Skeletal muscle satellite cell (primary cell): ENCODE measurements at regions not wholly inside any gene's neighbourhood (a gene's known extent, or its start where the extent isn't known, plus 50 kb on each side); places are given as distances from the start of the nearest gene placed in this dataset.
"Not testable (repeated sequence)": the region's sequence is repeated elsewhere in the genome, so short reads cannot be mapped to it uniquely, and the experiment has no call there.

ENCODE experiments used
- H3K27me3 ChIP-seq: 2 replicates; pipeline ENCODE4 v1.7.0; 2013; ENCODE audit warnings: low read length; ENCODE audit not compliant: control insufficient read depth, insufficient read depth
- H3K36me3 ChIP-seq: 2 replicates; pipeline ENCODE4 v1.7.0; 2013; ENCODE audit warnings: mild to moderate bottlenecking, control low read depth, low read length; ENCODE audit not compliant: insufficient read depth
- H3K4me1 ChIP-seq: 2 replicates; pipeline ENCODE4 v1.7.0; 2013; ENCODE audit warnings: low read length; ENCODE audit not compliant: control insufficient read depth, insufficient read depth
- H3K4me2 ChIP-seq: 2 replicates; pipeline ENCODE4 v1.7.0; 2013; ENCODE audit warnings: mild to moderate bottlenecking, low read length
- H3K4me3 ChIP-seq: 2 replicates; pipeline ENCODE4 v1.7.0; 2013; ENCODE audit warnings: low read length
- H3K9ac ChIP-seq: 2 replicates; pipeline ENCODE4 v1.7.0; 2013; ENCODE audit warnings: mild to moderate bottlenecking, low read depth, low read length, moderate library complexity
- H3K9me3 ChIP-seq: replicated peaks from 2 replicates; pipeline ENCODE4 v1.7.0; 2013; ENCODE audit warnings: mild to moderate bottlenecking, control low read depth, low read length

DNA sequence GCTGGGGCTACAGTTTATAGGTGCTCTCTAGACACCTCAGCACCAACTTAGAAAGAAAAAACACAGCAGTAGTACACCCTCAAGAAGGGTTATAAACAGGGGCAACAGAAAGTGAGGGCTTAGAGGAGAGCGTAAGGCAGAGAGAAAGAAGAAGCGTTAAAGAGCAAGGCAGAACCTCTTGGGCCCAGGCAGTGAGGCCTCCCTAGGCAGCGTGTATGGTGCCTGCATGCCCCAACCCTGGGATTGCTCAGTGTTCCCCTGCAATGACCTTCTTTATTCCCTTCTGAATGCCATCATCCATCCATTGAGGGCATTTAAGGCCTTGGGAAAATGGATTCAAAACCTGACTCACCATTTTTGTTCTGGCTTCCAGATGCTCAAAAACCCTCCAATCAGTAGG is 130.0 kb upstream of the ARG1 start:
- H3K9ac ChIP-seq, result no peak overlapping the region
- H3K27me3 ChIP-seq, result no peaks in the 10 kb centered on the region
- no peak overlapping the region for H3K4me2 ChIP-seq
- H3K4me1 ChIP-seq, result no peaks in the 10 kb centered on the region
- H3K36me3 ChIP-seq, result no peaks in the 10 kb centered on the region
- H3K4me3 ChIP-seq, result no peak overlapping the region
- no peaks in the 10 kb centered on the region for H3K9me3 ChIP-seq

GRCh38 chr6:131443514-131443913 is 129.5 kb upstream of the ARG1 start:
- no peaks in the 10 kb centered on the region for H3K27me3 ChIP-seq
- H3K9ac ChIP-seq, result no peak overlapping the region
- H3K9me3 ChIP-seq, result no peaks in the 10 kb centered on the region
- no peaks in the 10 kb centered on the region for H3K36me3 ChIP-seq
- H3K4me3 ChIP-seq, result no peak overlapping the region
- H3K4me2 ChIP-seq, result no peak overlapping the region
- no peaks in the 10 kb centered on the region for H3K4me1 ChIP-seq

DNA sequence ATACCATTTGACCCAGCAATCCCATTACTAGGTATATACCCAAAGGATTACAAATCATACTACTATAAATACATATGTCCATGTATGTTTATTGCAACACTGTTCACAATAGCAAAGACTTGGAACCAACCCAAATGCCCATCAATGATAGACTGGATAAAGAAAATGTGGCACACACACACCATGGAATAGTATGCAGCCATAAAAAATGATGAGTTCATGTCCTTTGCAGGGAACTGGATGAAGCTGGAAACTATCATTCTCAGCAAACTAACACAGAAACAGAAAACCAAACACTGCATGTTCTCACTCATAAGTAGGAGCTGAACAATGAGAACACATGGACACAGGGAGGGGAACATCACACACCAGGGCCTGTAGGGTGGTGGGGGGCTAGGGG is 127.7 kb upstream of the ARG1 start:
- not testable (repeated sequence) for H3K36me3 ChIP-seq, H3K27me3 ChIP-seq, H3K4me1 ChIP-seq, H3K4me2 ChIP-seq, H3K4me3 ChIP-seq, H3K9me3 ChIP-seq, H3K9ac ChIP-seq

DNA sequence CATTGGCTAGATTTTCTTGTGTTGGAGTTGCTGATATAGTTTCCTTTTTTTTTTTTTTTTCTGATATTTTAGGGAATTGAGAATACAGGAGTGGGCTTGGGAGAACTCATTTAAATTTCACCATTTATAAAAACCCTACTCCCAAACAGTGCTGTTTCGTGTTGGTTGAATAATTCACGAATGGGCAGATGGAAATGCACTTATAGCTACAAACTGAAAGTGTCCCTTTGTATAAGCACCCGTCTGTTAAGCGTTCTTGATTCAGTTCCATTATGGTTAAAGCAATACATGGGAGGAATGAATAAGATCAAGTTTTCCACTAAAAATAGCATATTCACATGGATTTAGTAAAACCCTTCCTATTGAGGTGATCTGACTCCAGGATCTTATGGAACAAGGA is 122.2 kb upstream of the ARG1 start:
- H3K36me3 ChIP-seq, result no peaks in the 10 kb centered on the region
- no peaks in the 10 kb centered on the region for H3K9me3 ChIP-seq
- no peak overlapping the region for H3K4me3 ChIP-seq
- H3K9ac ChIP-seq, result no peak overlapping the region
- H3K4me1 ChIP-seq, result no peaks in the 10 kb centered on the region
- H3K4me2 ChIP-seq, result no peak overlapping the region
- peaks cover 5% of the 10 kb centered on the region for H3K27me3 ChIP-seq

- Histone ChIP-seq H3K9ac (no peak overlapping the region), H3K4me3 (no peak overlapping the region), H3K36me3 (no peaks in the 10 kb centered on the region), H3K27me3 (peaks cover 5% of the 10 kb centered on the region), H3K4me1 (no peaks in the 10 kb centered on the region), H3K4me2 (no peak overlapping the region), H3K9me3 (no peaks in the 10 kb centered on the region)
These were observed 121.5 kb upstream of the ARG1 start for GRCh38 chr6:131451321-131452144.

GRCh38 chr6:131453803-131454202 is 119.2 kb upstream of the ARG1 start:
- no peaks in the 10 kb centered on the region for H3K9me3 ChIP-seq
- H3K27me3 ChIP-seq, result peaks cover 12% of the 10 kb centered on the region
- no peak overlapping the region for H3K4me2 ChIP-seq
- no peak overlapping the region for H3K4me3 ChIP-seq
- no peak overlapping the region for H3K9ac ChIP-seq
- no peaks in the 10 kb centered on the region for H3K4me1 ChIP-seq
- no peaks in the 10 kb centered on the region for H3K36me3 ChIP-seq

GRCh38 chr6:131456565-131456964 is 116.5 kb upstream of the ARG1 start:
- peaks cover 12% of the 10 kb centered on the region for H3K27me3 ChIP-seq
- no peak overlapping the region for H3K4me2 ChIP-seq
- no peak overlapping the region for H3K9ac ChIP-seq
- H3K36me3 ChIP-seq, result no peaks in the 10 kb centered on the region
- no peaks in the 10 kb centered on the region for H3K9me3 ChIP-seq
- H3K4me1 ChIP-seq, result no peaks in the 10 kb centered on the region
- no peak overlapping the region for H3K4me3 ChIP-seq

GRCh38 chr6:131459005-131459404 is 114.0 kb upstream of the ARG1 start:
- Histone ChIP-seq H3K9ac (no peak overlapping the region), H3K9me3 (no peaks in the 10 kb centered on the region), H3K27me3 (peaks cover 12% of the 10 kb centered on the region), H3K36me3 (no peaks in the 10 kb centered on the region), H3K4me1 (no peaks in the 10 kb centered on the region), H3K4me2 (no peak overlapping the region), H3K4me3 (no peak overlapping the region)

DNA sequence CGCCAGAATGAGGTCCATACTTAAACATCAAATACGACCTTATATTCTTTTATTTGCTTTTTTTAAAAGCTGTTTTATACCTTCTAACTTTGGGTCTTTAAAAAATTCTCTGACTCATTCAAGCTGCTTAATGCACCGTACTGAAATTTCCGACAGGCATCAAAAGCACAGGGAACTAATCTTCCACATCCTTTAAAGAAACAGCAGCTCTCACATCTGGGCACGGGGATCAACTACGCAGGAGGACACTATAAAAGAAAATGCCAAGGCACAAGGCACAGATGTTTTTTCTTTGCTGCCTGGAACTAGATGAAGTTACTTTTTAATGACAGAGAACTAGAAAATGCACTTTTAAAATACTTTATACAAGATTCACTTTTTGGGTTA is 112.4 kb upstream of the ARG1 start:
- H3K27me3 ChIP-seq, result peaks cover 12% of the 10 kb centered on the region
- H3K4me3 ChIP-seq, result no peak overlapping the region
- H3K9ac ChIP-seq, result no peak overlapping the region

DNA sequence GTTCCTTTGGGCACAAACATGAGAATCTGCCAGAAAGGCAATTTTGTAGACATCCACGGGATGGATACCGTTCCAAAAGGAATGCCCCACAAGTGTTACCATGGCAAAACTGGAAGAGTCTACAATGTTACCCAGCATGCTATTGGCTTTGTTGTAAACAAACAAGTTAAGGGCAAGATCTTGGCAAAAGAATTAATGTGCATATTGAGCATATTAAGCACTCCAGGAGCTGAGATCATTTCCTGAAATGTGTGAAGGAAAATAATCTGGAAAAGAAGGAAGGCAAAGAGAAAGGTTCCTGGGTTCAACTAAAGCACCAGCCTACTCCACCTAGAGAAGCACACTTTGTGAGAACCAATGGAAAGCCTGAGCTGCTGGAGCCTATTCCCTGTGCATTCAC is 103.9 kb upstream of the ARG1 start:
- Histone ChIP-seq H3K4me3 (no peak overlapping the region), H3K4me2 (no peak overlapping the region), H3K36me3 (no peaks in the 10 kb centered on the region), H3K4me1 (no peaks in the 10 kb centered on the region), H3K27me3 (no peaks in the 10 kb centered on the region), H3K9ac (no peak overlapping the region), H3K9me3 (no peaks in the 10 kb centered on the region)

More for the DNA sequence above, 112.4 kb upstream of the ARG1 start:
- Histone ChIP-seq H3K4me2 (no peak overlapping the region), H3K36me3 (no peaks in the 10 kb centered on the region), H3K4me1 (no peaks in the 10 kb centered on the region), H3K9me3 (no peaks in the 10 kb centered on the region)

DNA sequence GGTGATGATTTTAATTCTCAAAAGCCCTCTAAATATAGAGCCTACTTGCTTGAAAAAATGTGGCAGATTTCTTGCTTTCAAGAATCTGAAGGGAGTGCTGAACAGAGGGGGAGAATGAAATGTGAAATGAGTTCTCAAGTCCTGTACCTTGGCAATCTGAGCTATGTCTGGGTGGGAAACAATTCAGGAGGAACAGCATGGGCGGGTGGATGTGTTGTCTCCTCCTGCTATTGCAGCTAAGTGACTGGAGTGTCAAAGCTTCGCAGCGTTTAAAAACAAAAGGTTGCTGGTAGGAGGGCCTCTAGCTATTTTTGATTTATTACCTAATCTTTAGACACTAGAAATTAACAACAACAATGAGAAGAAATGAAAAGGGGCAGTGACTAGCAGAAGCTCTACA is 102.5 kb upstream of the ARG1 start:
- Histone ChIP-seq H3K27me3 (no peaks in the 10 kb centered on the region), H3K9ac (no peak overlapping the region), H3K4me3 (no peak overlapping the region), H3K4me2 (no peak overlapping the region), H3K36me3 (no peaks in the 10 kb centered on the region), H3K4me1 (no peaks in the 10 kb centered on the region), H3K9me3 (no peaks in the 10 kb centered on the region)

GRCh38 chr6:131471331-131471730 is 101.7 kb upstream of the ARG1 start:
- Histone ChIP-seq H3K9me3 (no peaks in the 10 kb centered on the region), H3K4me2 (no peak overlapping the region), H3K9ac (no peak overlapping the region), H3K4me1 (no peaks in the 10 kb centered on the region), H3K36me3 (no peaks in the 10 kb centered on the region), H3K27me3 (no peaks in the 10 kb centered on the region), H3K4me3 (no peak overlapping the region)
